ENCODE measurements at regions not wholly inside any gene's neighbourhood (a gene's known extent, or its start where the extent isn't known, plus 50 kb on each side); places are given as distances from the start of the nearest gene placed in this dataset.

- H3K4me3 ChIP-seq (ENCODE audit: low read depth, poor library complexity, severe bottlenecking) = no peak overlapping the region
- intact Hi-C loops (cut with DNase I; ENCODE audit: low total_unique reads) = no loop called here
- 67 to 79% methylated on average over 5 of the region's 5 CpGs for WGBS, 2 donors
- TF ChIP-seq CTCF (IDR thresholded peaks at IDR 0.05) (no peak), POLR2A (IDR thresholded peaks at IDR 0.05) (no peak)
- DNase-seq (ENCODE audit: low spot score in 2 of 2) = no peak
Measured at GRCh38 chr20:50363479-50363878, 146.7 kb upstream of the PTPN1 start.

GRCh38 chr20:50364542-50364941, 145.6 kb upstream of the PTPN1 start:
- TF ChIP-seq POLR2A (IDR thresholded peaks at IDR 0.05) (no peak), CTCF (IDR thresholded peaks at IDR 0.05) (no peak)
- no peak for DNase-seq (ENCODE audit: low spot score in 2 of 2)
- WGBS, 2 donors = 47 to 56% methylated on average over 6 of the region's 6 CpGs
- H3K4me3 ChIP-seq (ENCODE audit: low read depth, poor library complexity, severe bottlenecking) = no peak overlapping the region
- intact Hi-C loops (cut with DNase I; ENCODE audit: low total_unique reads) = no loop called here

GRCh38 chr20:50366270-50367103, 143.7 kb upstream of the PTPN1 start:
- 48 to 54% methylated on average over 7 of the region's 7 CpGs for WGBS, 2 donors
- no peak overlapping the region for H3K4me3 ChIP-seq (ENCODE audit: low read depth, poor library complexity, severe bottlenecking)
- no peak for DNase-seq (ENCODE audit: low spot score in 2 of 2)

GRCh38 chr20:50367104-50367674, 143.0 kb upstream of the PTPN1 start:
- no peak for DNase-seq (ENCODE audit: low spot score in 2 of 2)
- intact Hi-C loops (cut with DNase I; ENCODE audit: low total_unique reads) = no loop called here
- H3K4me3 ChIP-seq (ENCODE audit: low read depth, poor library complexity, severe bottlenecking) = no peak overlapping the region

More at GRCh38 chr20:50366270-50367103, 143.7 kb upstream of the PTPN1 start:
- intact Hi-C loops (cut with DNase I; ENCODE audit: low total_unique reads) = no loop called here
- TF ChIP-seq POLR2A (IDR thresholded peaks at IDR 0.05) = no peak
- peak in 1 of 3 donors; percentile 52 for TF ChIP-seq CTCF (IDR thresholded peaks at IDR 0.05)

GRCh38 chr20:50367739-50368375, 142.3 kb upstream of the PTPN1 start:
- no peak for TF ChIP-seq CTCF (IDR thresholded peaks at IDR 0.05)
- TF ChIP-seq POLR2A (IDR thresholded peaks at IDR 0.05) = no peak
- DNase-seq (ENCODE audit: low spot score in 2 of 2) = no peak
- WGBS, 2 donors = 94 to 95% methylated on average over 9 of the region's 9 CpGs
- no peak overlapping the region for H3K4me3 ChIP-seq (ENCODE audit: low read depth, poor library complexity, severe bottlenecking)
- intact Hi-C loops (cut with DNase I; ENCODE audit: low total_unique reads) = no loop called here

More at GRCh38 chr20:50367104-50367674, 143.0 kb upstream of the PTPN1 start:
- TF ChIP-seq CTCF (IDR thresholded peaks at IDR 0.05) (no peak), POLR2A (IDR thresholded peaks at IDR 0.05) (no peak)
- 68 to 79% methylated on average over 5 of the region's 5 CpGs for WGBS, 2 donors

Measured in lower leg skin (tissue), 4 donors.